ENCODE measurements at regions not wholly inside any gene's neighbourhood (a gene's known extent, or its start where the extent isn't known, plus 50 kb on each side); places are given as distances from the start of the nearest gene placed in this dataset.

DNA sequence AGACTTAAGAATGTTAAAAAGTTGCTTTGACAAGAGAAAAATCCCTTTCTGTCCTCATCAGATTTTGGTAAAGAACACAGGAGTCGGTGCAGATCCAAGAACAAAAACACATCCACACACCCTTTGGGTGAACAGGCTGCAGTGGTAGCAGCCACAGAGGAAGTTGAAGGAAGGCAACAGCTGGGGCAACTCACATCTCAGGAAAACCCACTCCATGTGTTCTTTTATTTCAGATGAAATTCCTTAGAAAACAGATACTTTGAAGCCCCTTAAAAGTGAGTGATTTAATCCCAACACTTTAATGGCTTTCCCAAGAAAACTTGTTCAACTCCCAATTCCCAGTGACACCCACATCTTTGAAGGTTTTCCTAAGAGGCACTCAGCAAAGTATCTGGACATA lies 271.3 kb downstream of the ICOS start:
- TF ChIP-seq EZH2 (IDR thresholded peaks at IDR 0.05) = no peak
- TF ChIP-seq POLR2AphosphoS5 (IDR thresholded peaks at IDR 0.05; ENCODE audit: borderline replicate concordance, low read depth, low read length) = no peak
- no peak for TF ChIP-seq FOXP2 (optimal IDR thresholded peaks at IDR 0.05; ENCODE audit: control extremely low read depth, extremely low read length, insufficient read depth)
